ENCODE measurements at regions not wholly inside any gene's neighbourhood (a gene's known extent, or its start where the extent isn't known, plus 50 kb on each side); places are given as distances from the start of the nearest gene placed in this dataset.

- no peak for DNase-seq (ENCODE audit: low read depth in 2 of 2)
Measured at GRCh38 chr2:121897335-121897970, 142.0 kb downstream of the TSN start.

- DNase-seq (ENCODE audit: low read depth in 2 of 2), result no peak
Measured at GRCh38 chr2:121898483-121898882, 143.0 kb downstream of the TSN start.

DNA sequence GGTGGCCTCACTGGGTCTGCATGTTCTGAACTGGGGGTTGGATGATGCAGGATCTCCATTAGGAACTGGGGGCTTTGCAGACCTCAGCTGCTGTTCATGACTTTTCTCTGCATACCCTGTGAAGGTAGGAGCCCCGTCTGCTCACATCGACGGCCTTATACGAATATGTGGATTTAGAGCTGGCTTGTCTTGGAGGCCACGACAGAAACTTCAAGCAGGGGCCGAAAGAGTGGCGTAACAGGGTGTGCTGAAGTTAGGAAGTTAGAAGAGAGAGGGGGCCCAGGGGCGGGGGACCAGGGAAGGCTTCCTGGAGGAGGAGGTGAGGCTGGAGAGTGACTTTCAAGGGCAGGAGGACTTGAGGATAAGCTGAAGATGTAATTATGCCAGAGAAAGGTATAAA, 144.9 kb downstream of the TSN start:
- no peak for DNase-seq (ENCODE audit: low read depth in 2 of 2)

- no peak for DNase-seq (ENCODE audit: low read depth in 2 of 2)
Measured at GRCh38 chr2:121902171-121902591, 146.7 kb downstream of the TSN start.

DNA sequence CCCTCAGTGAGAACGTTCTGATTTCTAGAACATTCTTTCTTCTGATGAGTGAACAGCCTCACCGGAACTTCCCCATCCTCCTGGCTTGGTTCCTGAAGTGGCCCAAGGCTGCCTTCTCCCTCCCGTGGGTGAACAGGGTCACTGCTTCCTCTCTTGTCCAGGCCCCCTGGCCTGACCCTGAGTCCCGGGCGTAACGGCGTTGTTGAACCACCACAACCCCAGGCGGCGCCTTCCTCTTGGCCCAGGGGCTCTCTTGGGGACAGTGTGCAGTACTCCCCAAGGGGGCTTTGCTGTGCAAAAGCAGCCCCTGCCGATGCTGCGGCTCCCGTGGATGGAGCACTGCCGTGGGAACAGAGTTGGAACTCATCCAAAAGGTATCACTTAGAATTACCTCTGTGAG, 147.2 kb downstream of the TSN start:
- DNase-seq (ENCODE audit: low read depth in 2 of 2), result no peak

DNA sequence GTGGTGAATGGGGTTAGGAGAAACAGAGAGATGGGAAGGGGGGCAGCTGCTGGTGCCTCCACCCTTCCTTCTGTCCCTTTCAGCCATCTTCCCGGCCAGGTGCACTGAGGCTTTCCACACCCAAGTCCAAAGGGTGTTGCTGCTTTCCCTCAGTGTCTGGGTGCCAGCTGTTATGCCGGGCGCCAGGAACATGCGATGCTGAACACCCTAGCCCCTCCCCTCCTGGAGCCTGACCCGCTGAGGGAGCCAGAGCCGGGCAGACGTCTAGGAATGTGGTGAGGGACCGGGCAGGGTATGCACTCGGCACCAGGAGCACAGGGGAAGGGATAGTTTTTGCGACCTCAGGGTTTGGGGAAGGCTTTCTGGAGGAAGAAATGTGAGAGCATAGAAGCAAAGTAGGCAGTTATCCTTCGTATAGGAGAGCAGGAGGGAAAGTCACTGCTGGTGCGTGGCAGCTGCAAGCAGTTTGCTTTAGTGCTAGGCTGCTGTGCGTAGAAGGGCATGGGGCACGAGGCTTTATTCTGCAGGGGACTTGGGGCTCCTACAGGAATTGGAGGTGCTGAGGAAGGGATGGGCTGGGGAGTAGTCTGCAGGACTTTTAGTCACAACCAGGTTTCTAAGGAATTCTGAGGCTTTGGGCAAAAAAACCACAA, 147.7 kb downstream of the TSN start:
- no peak for DNase-seq (ENCODE audit: low read depth in 2 of 2)

GRCh38 chr2:121904656-121905055, 149.2 kb downstream of the TSN start:
- DNase-seq (ENCODE audit: low read depth in 2 of 2), result no peak

DNA sequence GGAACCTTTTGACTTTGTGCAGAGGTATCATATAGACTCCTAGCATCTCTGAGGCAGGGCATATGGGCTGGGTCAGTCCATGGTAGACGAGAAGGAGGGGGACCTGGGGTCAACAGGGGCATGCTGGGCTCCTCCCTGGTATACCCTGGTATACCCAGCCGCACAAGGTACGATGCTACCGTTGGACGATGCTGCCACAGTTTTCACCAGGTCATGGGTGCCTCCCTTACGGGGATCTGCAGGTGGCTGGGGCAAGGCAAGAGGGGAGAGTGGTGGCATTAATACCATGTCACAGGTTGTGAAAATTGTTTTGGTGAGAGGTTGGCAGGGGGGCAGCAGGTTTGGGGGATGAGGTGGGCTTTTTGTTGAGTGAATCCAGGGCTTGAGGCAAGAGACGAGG, 149.8 kb downstream of the TSN start:
- no peak for DNase-seq (ENCODE audit: low read depth in 2 of 2)

GRCh38 chr2:121906170-121906569, 150.7 kb downstream of the TSN start:
- no peak for DNase-seq (ENCODE audit: low read depth in 2 of 2)

DNA sequence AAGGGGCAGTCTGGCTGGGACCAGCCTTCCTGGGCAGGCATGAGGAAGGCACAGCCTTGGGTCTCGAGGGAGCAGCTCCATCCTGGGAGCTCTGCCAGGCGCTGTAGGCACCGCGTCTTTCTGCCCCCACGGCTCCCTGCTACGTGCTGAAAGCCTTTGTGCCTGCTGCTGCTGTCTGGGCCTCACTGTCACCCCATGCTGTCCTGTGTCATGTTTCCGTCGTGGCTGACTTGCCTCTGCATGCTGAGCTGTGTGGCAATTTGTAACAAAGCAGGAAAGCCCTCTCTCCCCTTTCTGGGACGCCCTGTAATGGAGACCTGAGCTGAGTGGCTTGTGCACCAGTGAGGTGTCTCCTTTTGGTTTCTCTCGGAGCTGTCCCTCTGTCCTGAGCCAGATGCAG, 152.5 kb downstream of the TSN start:
- DNase-seq (ENCODE audit: low read depth in 2 of 2), result no peak

DNA sequence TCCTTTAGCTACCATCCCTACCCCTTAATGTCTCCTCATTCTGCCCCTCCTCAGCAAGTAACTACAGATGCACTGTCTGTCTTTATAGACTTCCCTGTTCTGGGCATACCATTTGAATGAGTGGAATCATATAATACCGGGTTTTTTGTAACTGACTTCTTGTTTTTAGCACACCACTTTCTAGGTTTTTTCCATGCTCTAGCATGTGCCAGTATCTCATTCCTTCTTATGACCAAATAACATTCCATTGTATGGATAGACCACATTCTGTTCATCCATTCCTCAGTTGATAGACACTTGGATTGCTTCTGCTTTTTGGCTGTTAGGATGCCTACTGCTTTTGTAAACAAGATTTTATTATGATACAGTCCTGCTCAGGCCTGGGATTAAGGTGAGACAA, 154.7 kb downstream of the TSN start:
- no peak for DNase-seq (ENCODE audit: low read depth in 2 of 2)

DNA sequence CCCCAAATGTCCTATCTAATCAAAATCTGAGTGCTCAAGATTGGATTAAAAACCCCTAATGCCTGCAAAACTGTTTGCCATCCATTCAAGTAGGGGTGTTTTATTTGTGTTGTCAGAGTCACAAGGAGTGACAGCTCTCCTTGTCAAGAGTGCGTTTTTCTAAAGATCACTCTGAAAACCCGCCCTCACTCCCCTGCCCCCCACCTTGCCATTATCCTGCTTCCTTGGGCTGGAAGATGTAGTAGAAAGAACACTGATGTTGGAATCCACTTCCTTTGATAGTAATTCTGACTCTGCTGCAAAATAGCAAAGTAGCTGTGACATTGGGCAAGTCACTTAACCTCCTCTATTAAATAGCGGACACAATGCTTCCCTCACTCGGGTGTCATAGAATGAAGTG, 155.6 kb downstream of the TSN start:
- no peak for DNase-seq (ENCODE audit: low read depth in 2 of 2)

DNA sequence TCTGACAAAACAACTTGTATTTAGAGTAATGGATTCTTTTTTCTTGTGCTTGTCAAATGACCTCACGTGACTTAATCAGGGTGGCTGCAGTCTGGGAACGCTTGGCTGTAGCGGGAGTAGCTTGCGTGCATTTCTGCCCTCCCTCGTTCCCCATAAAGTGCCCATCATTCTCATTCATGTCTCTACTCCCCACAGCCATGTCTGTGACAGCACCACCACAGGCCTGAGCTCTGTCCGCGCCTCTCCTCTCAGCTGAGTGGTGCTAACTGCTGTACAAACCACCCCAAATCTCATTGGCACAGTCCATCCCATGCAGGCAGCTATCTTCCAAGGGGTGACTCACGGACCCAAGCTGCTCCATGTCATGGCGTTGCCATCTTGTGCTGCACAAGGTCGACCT, 161.7 kb downstream of the TSN start:
- DNase-seq (ENCODE audit: low read depth in 2 of 2), result no peak

- no peak for DNase-seq (ENCODE audit: low read depth in 2 of 2)
Measured at GRCh38 chr2:121918231-121918630, 162.8 kb downstream of the TSN start.

GRCh38 chr2:121919803-121920202, 164.4 kb downstream of the TSN start:
- DNase-seq (ENCODE audit: low read depth in 2 of 2), result no peak

DNA sequence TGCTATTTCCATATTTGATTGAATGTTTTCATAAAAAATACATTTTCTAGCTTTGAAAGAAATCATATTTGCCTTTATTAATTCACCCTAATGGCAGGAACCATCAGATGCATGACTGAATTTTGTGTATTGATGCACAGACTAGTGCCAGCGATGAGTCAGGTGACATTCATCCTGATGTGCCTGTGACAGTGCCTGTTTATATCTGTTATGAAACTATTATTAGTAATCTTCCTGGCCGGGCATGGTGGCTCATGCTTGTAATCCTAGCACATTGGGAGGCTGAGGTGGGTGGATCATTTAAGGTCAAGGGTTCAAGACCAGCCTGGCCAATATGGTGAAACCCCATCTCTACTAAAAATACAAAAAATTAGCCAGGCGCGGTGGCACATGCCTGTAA, 170.0 kb downstream of the TSN start:
- no peak for DNase-seq (ENCODE audit: low read depth in 2 of 2)

DNA sequence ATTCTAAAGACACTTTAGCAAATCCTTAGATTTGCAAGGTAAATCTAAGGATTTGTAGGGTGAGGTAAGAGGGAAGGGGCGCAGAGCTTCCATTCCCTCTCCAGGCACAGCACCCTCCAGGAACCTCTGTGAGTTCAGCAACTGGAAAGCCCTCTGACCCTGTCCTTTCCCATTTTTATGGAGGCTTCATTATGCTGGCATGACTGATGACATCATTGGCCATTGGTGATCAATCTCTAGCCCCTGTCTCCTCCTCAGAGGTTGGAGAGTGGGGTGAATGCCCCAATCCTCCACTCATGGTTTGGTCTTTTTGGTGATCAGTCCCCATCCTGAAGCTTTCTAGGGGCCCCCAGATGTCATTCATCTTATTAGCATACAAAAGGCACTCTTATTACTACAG, 187.8 kb downstream of the TSN start:
- DNase-seq (ENCODE audit: low read depth in 2 of 2), result no peak

GRCh38 chr2:121944072-121944831, 188.8 kb downstream of the TSN start:
- no peak for DNase-seq (ENCODE audit: low read depth in 2 of 2)

DNA sequence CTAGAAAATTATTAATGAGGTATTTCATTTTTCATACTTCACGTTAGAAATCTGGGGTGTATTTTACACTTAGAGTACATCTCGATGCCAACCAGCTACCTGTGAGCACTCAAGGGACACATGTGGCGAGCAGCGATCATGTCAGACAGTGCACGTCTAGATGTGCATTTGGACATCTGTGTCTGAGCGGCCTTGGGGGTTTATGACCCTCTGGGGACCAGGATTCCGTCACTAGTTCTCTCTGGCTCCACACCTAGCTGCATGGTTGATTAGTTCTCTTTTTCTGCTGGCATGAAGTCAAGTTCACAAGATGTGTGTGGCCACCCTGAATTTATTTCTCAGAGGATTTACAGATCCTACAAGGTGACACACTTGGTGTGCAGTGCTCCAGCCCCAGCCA, 192.2 kb downstream of the TSN start:
- no peak for DNase-seq (ENCODE audit: low read depth in 2 of 2)

- no peak for DNase-seq (ENCODE audit: low read depth in 2 of 2)
Measured at GRCh38 chr2:121949271-121949670, 193.8 kb downstream of the TSN start.

- DNase-seq (ENCODE audit: low read depth in 2 of 2), result no peak
Measured at GRCh38 chr2:121955426-121955825, 200.0 kb downstream of the TSN start.

GRCh38 chr2:121955872-121956271, 200.4 kb downstream of the TSN start:
- no peak for DNase-seq (ENCODE audit: low read depth in 2 of 2)

- DNase-seq (ENCODE audit: low read depth in 2 of 2), result no peak
Measured at GRCh38 chr2:121960251-121960650, 204.8 kb downstream of the TSN start.
